Adrenal gland (tissue), 9 donors: ENCODE measurements at regions not wholly inside any gene's neighbourhood (a gene's known extent, or its start where the extent isn't known, plus 50 kb on each side); places are given as distances from the start of the nearest gene placed in this dataset.

ENCODE experiments used
- DNase-seq, 7 donors: peaks; one replicate each; pipeline ENCODE4 v3.0.0-alpha.2; 2019 to 2020
- H3K27ac ChIP-seq, 5 donors: fragments of 200-600 bp; sonication (generic) in 4 of 5; 1 replicate in 3 of 5; 2 replicates in 2 of 5; pipeline versions ENCODE4 v1.5.1 to v1.8.0; 2016 to 2020; ENCODE audit warnings: mild to moderate bottlenecking in 1 of 5
- H3K27me3 ChIP-seq: fragments of 200-600 bp; 2 replicates; pipeline ENCODE4 v1.8.0; 2021
- H3K36me3 ChIP-seq, 2 donors: fragments of 200-600 bp; replicated peaks in 1 of 2; 1 replicate in 1 of 2; 2 replicates in 1 of 2; pipeline versions ENCODE4 v1.5.1 to v1.8.0; 2018 to 2022
- H3K4me1 ChIP-seq, 2 donors: fragments of 200-600 bp; replicated peaks in 1 of 2; 1 replicate in 1 of 2; 2 replicates in 1 of 2; pipeline versions ENCODE4 v1.5.1 to v1.8.0; 2018 to 2021
- H3K4me3 ChIP-seq, 4 donors: fragments of 200-600 bp; sonication (generic) in 3 of 4; one replicate each; pipeline ENCODE4 v1.5.1; 2016 to 2018
- H3K9me3 ChIP-seq, 3 donors: fragments of 200-600 bp; sonication (generic) in 1 of 3; replicated peaks in 1 of 3; 1 replicate in 2 of 3; 2 replicates in 1 of 3; pipeline versions ENCODE4 v1.5.1 to v1.8.0; 2016 to 2021
- POLR2A ChIP-seq, 2 donors: fragments of 450-650 bp; IDR thresholded peaks; one replicate each; pipeline ENCODE4 v1.6.1; 2017; ENCODE audit warnings: antibody characterized with exemption in 2 of 2, mild to moderate bottlenecking in 2 of 2, moderate library complexity in 1 of 2
- WGBS, 4 donors: extraction: QIAGEN DNeasy Blood & Tissue Kit in 2 of 4; methylation state at CpG; one replicate each; pipeline versions ENCODE4 v1.1.5 to v1.1.7; 2013 to 2017; 5-methylcytosine and 5-hydroxymethylcytosine counted together
- intact Hi-C, 2 donors: fragments of 100-400 bp; cut with DNase I; formaldehyde crosslinking; loops; one replicate each; pipeline versions ENCODE4 v1.14.1 to v1.15.0; 2022 to 2023
- TF ChIP-seq, protein P1 (sequence below), 6 experiments: fragments of 450-650 bp in 4 of 6; fragments of 200-600 bp in 2 of 6; sonication (generic) in 1 of 6; IDR thresholded peaks; 1 replicate in 5 of 6; 2 replicates in 1 of 6; pipeline versions ENCODE4 v1.5.1 to v1.8.0; 2016 to 2021; ENCODE audit warnings: antibody characterized with exemption in 6 of 6, mild to moderate bottlenecking in 2 of 6, moderate library complexity in 1 of 6
- donor health status: healthy with polysubstance abuse.
- donor health status: Bipolar disorder and iron deficiency.
- donor health status: DM: yes; HTN: yes; CAD: no.
- donor health status: DM: no; HTN: no; CAD: no.
- donor health status: DM: no; HTN: no; CAD: no.

- H3K9me3 ChIP-seq, result no peaks in the 10 kb centered on the region
- DNase-seq, result no peak
- TF ChIP-seq, protein P1, sequence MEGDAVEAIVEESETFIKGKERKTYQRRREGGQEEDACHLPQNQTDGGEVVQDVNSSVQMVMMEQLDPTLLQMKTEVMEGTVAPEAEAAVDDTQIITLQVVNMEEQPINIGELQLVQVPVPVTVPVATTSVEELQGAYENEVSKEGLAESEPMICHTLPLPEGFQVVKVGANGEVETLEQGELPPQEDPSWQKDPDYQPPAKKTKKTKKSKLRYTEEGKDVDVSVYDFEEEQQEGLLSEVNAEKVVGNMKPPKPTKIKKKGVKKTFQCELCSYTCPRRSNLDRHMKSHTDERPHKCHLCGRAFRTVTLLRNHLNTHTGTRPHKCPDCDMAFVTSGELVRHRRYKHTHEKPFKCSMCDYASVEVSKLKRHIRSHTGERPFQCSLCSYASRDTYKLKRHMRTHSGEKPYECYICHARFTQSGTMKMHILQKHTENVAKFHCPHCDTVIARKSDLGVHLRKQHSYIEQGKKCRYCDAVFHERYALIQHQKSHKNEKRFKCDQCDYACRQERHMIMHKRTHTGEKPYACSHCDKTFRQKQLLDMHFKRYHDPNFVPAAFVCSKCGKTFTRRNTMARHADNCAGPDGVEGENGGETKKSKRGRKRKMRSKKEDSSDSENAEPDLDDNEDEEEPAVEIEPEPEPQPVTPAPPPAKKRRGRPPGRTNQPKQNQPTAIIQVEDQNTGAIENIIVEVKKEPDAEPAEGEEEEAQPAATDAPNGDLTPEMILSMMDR (IDR thresholded peaks at IDR 0.05), result no peak
- TF ChIP-seq POLR2A (IDR thresholded peaks at IDR 0.05), result no peak
- no peak overlapping the region for H3K4me3 ChIP-seq
- 59 to 85% (median 68%) methylated on average over 2 of the region's 2 CpGs for WGBS, 4 donors
- no peaks in the 10 kb centered on the region for H3K27me3 ChIP-seq
- H3K4me1 ChIP-seq, result no peaks in the 10 kb centered on the region
- intact Hi-C loops, result no loop called here
- H3K36me3 ChIP-seq, result no peaks in the 10 kb centered on the region
- H3K27ac ChIP-seq, result no peak overlapping the region
Measured at GRCh38 chr5:89570557-89570956, 687.6 kb upstream of the MEF2C start.

- H3K9me3 ChIP-seq, result no peaks in the 10 kb centered on the region
- no peaks in the 10 kb centered on the region for H3K36me3 ChIP-seq
- H3K27ac ChIP-seq, result no peak overlapping the region
- WGBS, 4 donors, result 96 to 100% (median 98%) methylated on average over 1 of the region's 1 CpG
- no peak overlapping the region for H3K4me3 ChIP-seq
- no peaks in the 10 kb centered on the region for H3K27me3 ChIP-seq
- no peaks in the 10 kb centered on the region for H3K4me1 ChIP-seq
- DNase-seq, result no peak
- TF ChIP-seq POLR2A (IDR thresholded peaks at IDR 0.05), result no peak
- TF ChIP-seq, protein P1 (IDR thresholded peaks at IDR 0.05), result no peak
- intact Hi-C loops, result no loop called here
Measured at GRCh38 chr5:89566340-89566739, 683.4 kb upstream of the MEF2C start.

DNA sequence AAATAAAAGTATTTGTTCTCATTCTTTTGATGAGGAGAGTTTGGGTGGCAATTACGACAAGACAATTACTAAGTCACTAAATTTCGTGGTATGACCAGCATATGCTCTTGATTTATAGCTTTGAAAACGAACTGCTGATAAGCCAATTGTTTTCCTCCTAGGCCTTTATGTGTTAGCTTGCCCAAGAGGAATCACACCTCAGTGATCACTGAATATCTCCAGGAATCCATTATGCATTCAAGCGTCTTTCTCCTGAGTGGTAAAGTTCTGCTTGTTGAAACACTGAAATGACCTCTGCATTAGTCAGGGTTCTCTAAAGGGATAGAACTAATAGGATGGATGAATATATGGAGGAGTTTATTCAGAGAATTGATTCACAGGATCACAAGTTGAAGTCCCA, 677.7 kb upstream of the MEF2C start:
- H3K27ac ChIP-seq, result no peak overlapping the region
- no peaks in the 10 kb centered on the region for H3K36me3 ChIP-seq
- intact Hi-C loops, result no loop called here
- WGBS, 4 donors, result 50 to 52% (median 51%) methylated on average over 4 of the region's 4 CpGs
- DNase-seq, result no peak
- H3K4me3 ChIP-seq, result no peak overlapping the region
- H3K27me3 ChIP-seq, result no peaks in the 10 kb centered on the region
- H3K4me1 ChIP-seq, result no peaks in the 10 kb centered on the region
- TF ChIP-seq, protein P1 (IDR thresholded peaks at IDR 0.05), result no peak
- no peak for TF ChIP-seq POLR2A (IDR thresholded peaks at IDR 0.05)
- H3K9me3 ChIP-seq, result no peaks in the 10 kb centered on the region

DNA sequence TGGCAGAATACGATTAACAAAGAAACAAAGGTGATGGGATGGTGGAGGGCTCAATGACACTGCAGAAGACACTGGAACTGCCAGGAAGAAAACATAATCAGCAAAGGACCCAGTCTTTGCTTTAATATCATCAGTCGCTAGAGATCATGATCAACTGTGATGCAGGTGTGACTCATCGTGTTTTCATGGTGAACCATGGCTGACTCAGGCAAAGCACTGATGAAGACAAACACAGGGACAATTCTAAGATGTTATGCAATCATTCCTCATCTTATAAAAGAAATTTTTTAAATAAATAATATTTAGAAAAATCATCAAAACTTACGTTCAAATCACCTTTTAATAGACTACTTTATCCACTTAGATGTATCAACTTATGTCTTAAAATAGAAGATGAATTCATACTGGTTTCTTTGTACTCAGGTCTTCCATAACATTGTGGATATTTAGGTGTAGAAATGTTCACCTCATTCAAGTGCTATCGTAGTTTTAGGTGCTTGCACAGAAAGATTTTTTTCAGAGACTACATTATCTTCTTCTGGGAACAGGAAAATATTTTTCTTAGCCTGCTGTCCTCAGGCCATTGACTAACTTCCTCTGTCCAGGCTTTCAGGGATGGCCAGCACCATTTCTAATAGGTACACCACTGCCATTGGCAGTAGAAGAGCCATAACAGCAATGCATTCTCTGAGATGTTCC, 673.4 kb upstream of the MEF2C start:
- DNase-seq, result peak in 5 of 7 donors; percentile 14 to 55 (median 22)
- WGBS, 4 donors, result 59 to 69% (median 64%) methylated on average over 5 of the region's 5 CpGs
- H3K9me3 ChIP-seq, result no peaks in the 10 kb centered on the region
- H3K4me3 ChIP-seq, result no peak overlapping the region
- no peaks in the 10 kb centered on the region for H3K27me3 ChIP-seq
- no peaks in the 10 kb centered on the region for H3K36me3 ChIP-seq
- no peaks in the 10 kb centered on the region for H3K4me1 ChIP-seq
- TF ChIP-seq, protein P1 (IDR thresholded peaks at IDR 0.05), result no peak
- no peak for TF ChIP-seq POLR2A (IDR thresholded peaks at IDR 0.05)
- intact Hi-C loops, result no loop called here
- H3K27ac ChIP-seq, result no peak overlapping the region
